MG63 (cell line): ENCODE measurements at regions not wholly inside any gene's neighbourhood (a gene's known extent, or its start where the extent isn't known, plus 50 kb on each side); places are given as distances from the start of the nearest gene placed in this dataset.
"Not testable (repeated sequence)": the region's sequence is repeated elsewhere in the genome, so short reads cannot be mapped to it uniquely, and the experiment has no call there.

Source experiments
- DNase-seq: peaks from one replicate; pipeline ENCODE4 v3.0.0-alpha.2; 2020
- H3K27me3 ChIP-seq: fragments of 250-450 bp; sonication (Bioruptor Pico); 2 replicates; pipeline ENCODE4 v1.5.1; 2020; ENCODE audit warnings: mild to moderate bottlenecking, moderate library complexity
- H3K36me3 ChIP-seq: fragments of 250-450 bp; sonication (Bioruptor Pico); 2 replicates; pipeline ENCODE4 v1.5.1; 2020; ENCODE audit warnings: mild to moderate bottlenecking, moderate library complexity
- H3K4me3 ChIP-seq: fragments of 250-450 bp; sonication (Bioruptor Pico); 2 replicates; pipeline ENCODE4 v1.5.1; 2020; ENCODE audit warnings: mild to moderate bottlenecking, moderate library complexity
- H3K9me3 ChIP-seq: fragments of 250-450 bp; sonication (Bioruptor Pico); 2 replicates; pipeline ENCODE4 v1.5.1; 2020; ENCODE audit warnings: mild to moderate bottlenecking, moderate library complexity

GRCh38 chr6:120304223-120304622 is 954.7 kb upstream of the MAN1A1 start:
- Histone ChIP-seq H3K27me3 (no peaks in the 10 kb centered on the region), H3K36me3 (no peaks in the 10 kb centered on the region), H3K4me3 (no peak overlapping the region), H3K9me3 (no peaks in the 10 kb centered on the region)
- DNase-seq: no peak

- Histone ChIP-seq H3K27me3 (no peaks in the 10 kb centered on the region), H3K9me3 (no peaks in the 10 kb centered on the region), H3K36me3 (no peaks in the 10 kb centered on the region), H3K4me3 (no peak overlapping the region)
- DNase-seq: no peak
Observed at GRCh38 chr6:120303527-120303926, 954.0 kb upstream of the MAN1A1 start.

- DNase-seq: no peak
- Histone ChIP-seq H3K36me3 (no peaks in the 10 kb centered on the region), H3K27me3 (no peaks in the 10 kb centered on the region), H3K9me3 (no peaks in the 10 kb centered on the region), H3K4me3 (no peak overlapping the region)
Observed at GRCh38 chr6:120302041-120302440, 952.5 kb upstream of the MAN1A1 start.

GRCh38 chr6:120290964-120291363 is 941.4 kb upstream of the MAN1A1 start:
- H3K4me3 ChIP-seq: no peak overlapping the region
- DNase-seq: no peak
- no peaks in the 10 kb centered on the region for H3K27me3 ChIP-seq
- no peaks in the 10 kb centered on the region for H3K36me3 ChIP-seq
- H3K9me3 ChIP-seq: no peaks in the 10 kb centered on the region

GRCh38 chr6:120282005-120282404 is 932.4 kb upstream of the MAN1A1 start:
- Histone ChIP-seq H3K4me3 (no peak overlapping the region), H3K27me3 (no peaks in the 10 kb centered on the region), H3K9me3 (no peaks in the 10 kb centered on the region), H3K36me3 (no peaks in the 10 kb centered on the region)
- no peak for DNase-seq

GRCh38 chr6:120279466-120280167 is 930.1 kb upstream of the MAN1A1 start:
- no peak for DNase-seq
- no peaks in the 10 kb centered on the region for H3K27me3 ChIP-seq
- no peaks in the 10 kb centered on the region for H3K9me3 ChIP-seq
- H3K4me3 ChIP-seq: no peak overlapping the region
- H3K36me3 ChIP-seq: no peaks in the 10 kb centered on the region

GRCh38 chr6:120278689-120279396 is 929.3 kb upstream of the MAN1A1 start:
- no peak for DNase-seq
- Histone ChIP-seq H3K36me3 (no peaks in the 10 kb centered on the region), H3K9me3 (no peaks in the 10 kb centered on the region), H3K27me3 (no peaks in the 10 kb centered on the region), H3K4me3 (no peak overlapping the region)

GRCh38 chr6:120274547-120274946 is 925.0 kb upstream of the MAN1A1 start:
- DNase-seq: no peak
- no peaks in the 10 kb centered on the region for H3K9me3 ChIP-seq
- H3K36me3 ChIP-seq: no peaks in the 10 kb centered on the region
- no peaks in the 10 kb centered on the region for H3K27me3 ChIP-seq
- no peak overlapping the region for H3K4me3 ChIP-seq

GRCh38 chr6:120273411-120273810 is 923.9 kb upstream of the MAN1A1 start:
- no peaks in the 10 kb centered on the region for H3K9me3 ChIP-seq
- no peak overlapping the region for H3K4me3 ChIP-seq
- no peaks in the 10 kb centered on the region for H3K27me3 ChIP-seq
- DNase-seq: no peak
- no peaks in the 10 kb centered on the region for H3K36me3 ChIP-seq

- Histone ChIP-seq H3K36me3 (no peaks in the 10 kb centered on the region), H3K27me3 (no peaks in the 10 kb centered on the region), H3K9me3 (no peaks in the 10 kb centered on the region), H3K4me3 (no peak overlapping the region)
- no peak for DNase-seq
Observed at GRCh38 chr6:120272038-120272437, 922.5 kb upstream of the MAN1A1 start.

- H3K36me3 ChIP-seq, H3K4me3 ChIP-seq, H3K27me3 ChIP-seq, H3K9me3 ChIP-seq, DNase-seq: not testable (repeated sequence)
Observed at GRCh38 chr6:120268256-120268655, 918.7 kb upstream of the MAN1A1 start.

- Histone ChIP-seq H3K36me3 (no peaks in the 10 kb centered on the region), H3K27me3 (no peaks in the 10 kb centered on the region), H3K4me3 (no peak overlapping the region), H3K9me3 (no peaks in the 10 kb centered on the region)
- DNase-seq: no peak
Observed at GRCh38 chr6:120262354-120262753, 912.8 kb upstream of the MAN1A1 start.

- Histone ChIP-seq H3K27me3 (no peaks in the 10 kb centered on the region), H3K9me3 (no peaks in the 10 kb centered on the region), H3K36me3 (no peaks in the 10 kb centered on the region), H3K4me3 (no peak overlapping the region)
- no peak for DNase-seq
Observed at GRCh38 chr6:120260636-120261035, 911.1 kb upstream of the MAN1A1 start.

- Histone ChIP-seq H3K9me3 (no peaks in the 10 kb centered on the region), H3K4me3 (no peak overlapping the region), H3K27me3 (no peaks in the 10 kb centered on the region), H3K36me3 (no peaks in the 10 kb centered on the region)
- no peak for DNase-seq
Observed at GRCh38 chr6:120254651-120255050, 905.1 kb upstream of the MAN1A1 start.

- no peaks in the 10 kb centered on the region for H3K36me3 ChIP-seq
- H3K4me3 ChIP-seq: no peak overlapping the region
- H3K27me3 ChIP-seq: no peaks in the 10 kb centered on the region
- no peaks in the 10 kb centered on the region for H3K9me3 ChIP-seq
- no peak for DNase-seq
Observed at GRCh38 chr6:120248451-120248850, 898.9 kb upstream of the MAN1A1 start.

- H3K9me3 ChIP-seq: no peaks in the 10 kb centered on the region
- H3K27me3 ChIP-seq: no peaks in the 10 kb centered on the region
- no peak for DNase-seq
- no peak overlapping the region for H3K4me3 ChIP-seq
- H3K36me3 ChIP-seq: no peaks in the 10 kb centered on the region
Observed at GRCh38 chr6:120237221-120237620, 887.7 kb upstream of the MAN1A1 start.

GRCh38 chr6:120230008-120230407 is 880.4 kb upstream of the MAN1A1 start:
- Histone ChIP-seq H3K36me3 (no peaks in the 10 kb centered on the region), H3K4me3 (no peak overlapping the region), H3K9me3 (no peaks in the 10 kb centered on the region)

GRCh38 chr6:120228297-120228696 is 878.7 kb upstream of the MAN1A1 start:
- Histone ChIP-seq H3K36me3 (no peaks in the 10 kb centered on the region), H3K9me3 (no peaks in the 10 kb centered on the region), H3K27me3 (no peaks in the 10 kb centered on the region), H3K4me3 (no peak overlapping the region)
- no peak for DNase-seq

More at GRCh38 chr6:120230008-120230407, 880.4 kb upstream of the MAN1A1 start:
- H3K27me3 ChIP-seq: no peaks in the 10 kb centered on the region
- DNase-seq: no peak
